Muscle of back (tissue), 3 donors: ENCODE measurements at regions not wholly inside any gene's neighbourhood (a gene's known extent, or its start where the extent isn't known, plus 50 kb on each side); places are given as distances from the start of the nearest gene placed in this dataset.
"Not testable (repeated sequence)": the region's sequence is repeated elsewhere in the genome, so short reads cannot be mapped to it uniquely, and the experiment has no call there.

ENCODE experiments used
- DNase-seq, 3 donors: peaks; one replicate each; pipeline versions ENCODE4 v3.0.0 to v3.0.0-alpha.2; 2013

GRCh38 chr11:123344790-123345357 lies 85.2 kb upstream of the GRAMD1B start:
- DNase-seq = no peak

GRCh38 chr11:123344188-123344587 lies 85.9 kb upstream of the GRAMD1B start:
- DNase-seq = not testable (repeated sequence)

DNA sequence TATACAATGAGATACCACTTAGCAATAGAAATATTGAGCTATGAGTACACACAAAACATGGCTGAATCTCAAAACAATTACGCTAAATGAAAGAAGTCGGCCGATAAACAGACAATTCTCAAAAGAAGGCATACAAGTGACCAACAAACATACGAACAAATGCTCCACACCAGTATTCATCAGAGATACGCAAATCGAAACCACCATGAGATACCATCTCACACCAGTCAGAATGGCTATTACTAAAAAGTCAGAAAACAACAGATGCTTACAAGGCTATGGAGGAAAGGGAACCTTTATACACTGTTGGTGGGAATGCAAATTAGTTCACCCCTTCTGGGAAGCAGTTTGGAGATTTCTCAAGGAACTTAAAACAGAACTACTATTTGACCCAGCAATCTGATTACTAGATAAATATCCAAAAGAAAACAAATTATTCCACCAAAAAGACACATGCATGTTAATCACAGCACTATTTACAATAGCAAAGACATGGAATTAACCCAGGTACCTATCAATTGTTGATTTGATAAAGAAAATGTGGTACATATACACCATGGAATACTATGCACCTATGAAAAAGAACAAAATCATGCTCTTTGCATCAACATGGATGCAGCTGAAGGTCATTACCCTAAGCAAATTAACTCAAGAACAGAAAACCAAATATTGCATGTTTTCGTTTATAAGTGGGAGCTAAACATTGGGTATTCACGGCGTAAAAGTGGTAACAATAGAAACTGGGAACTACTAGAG lies 90.9 kb upstream of the GRAMD1B start:
- no peak for DNase-seq

DNA sequence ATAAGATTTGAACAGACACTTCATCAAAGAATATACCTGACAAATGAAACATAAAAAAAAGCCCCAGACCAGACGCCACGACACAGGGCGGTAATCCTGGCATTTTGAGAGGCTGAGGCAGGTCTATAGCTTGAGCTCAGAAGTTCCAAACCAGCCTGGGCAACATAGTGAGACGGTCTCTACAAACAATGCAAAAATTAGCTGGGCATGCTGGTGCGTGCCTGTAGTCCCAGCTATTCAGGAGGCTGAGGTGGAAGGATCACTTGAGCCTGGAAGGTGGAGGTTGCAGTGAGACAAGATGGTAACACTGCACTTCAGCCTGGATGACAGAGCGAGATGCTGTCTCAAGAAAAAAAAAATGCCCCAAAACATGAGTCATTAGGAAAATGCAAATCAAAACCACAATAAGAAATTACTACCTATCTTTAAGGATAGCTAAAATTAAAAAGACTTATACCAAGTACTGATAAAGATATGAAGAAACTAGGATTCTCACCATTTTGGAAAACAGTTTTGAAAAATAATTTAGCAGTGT lies 91.7 kb upstream of the GRAMD1B start:
- DNase-seq = no peak

DNA sequence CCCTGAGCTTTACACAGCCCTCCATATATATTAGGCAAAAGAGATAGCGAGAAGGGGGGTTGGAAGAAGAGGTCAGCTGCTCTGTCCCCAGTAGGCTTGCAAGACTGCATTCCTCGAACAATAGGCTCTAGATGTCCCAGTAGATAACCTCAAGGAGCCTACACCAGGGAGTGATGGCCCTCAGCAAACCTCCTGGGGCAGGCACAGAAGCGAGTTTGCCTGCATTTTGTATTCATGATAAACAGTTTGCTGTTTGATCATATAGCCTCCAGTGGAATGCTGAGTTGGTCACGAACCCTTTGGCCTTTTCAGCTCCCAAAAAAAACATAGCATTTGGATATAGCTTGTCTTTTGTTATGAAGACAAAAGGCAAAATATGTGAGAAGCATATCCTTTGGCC lies 95.1 kb upstream of the GRAMD1B start:
- DNase-seq = no peak

DNA sequence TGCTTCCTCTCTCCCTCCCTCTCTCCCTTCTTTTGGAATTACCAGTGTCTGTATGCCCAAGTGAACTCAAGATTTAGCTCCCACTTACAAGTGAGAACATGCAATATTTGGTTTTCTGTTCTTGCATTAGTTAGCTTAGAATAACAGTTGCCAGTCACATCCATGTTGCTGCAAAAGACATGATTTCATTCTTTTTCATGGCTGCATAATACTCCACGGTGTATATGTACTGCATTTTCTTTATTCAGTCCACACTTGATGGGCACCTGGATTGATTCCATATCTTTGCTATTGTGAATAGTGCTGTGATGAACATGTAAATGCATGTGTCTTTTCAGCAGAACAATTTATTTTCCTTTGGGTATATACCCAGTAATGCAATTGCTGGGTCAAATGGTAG lies 97.5 kb upstream of the GRAMD1B start:
- not testable (repeated sequence) for DNase-seq

- no peak for DNase-seq
These were observed 99.1 kb upstream of the GRAMD1B start for GRCh38 chr11:123330948-123331347.

DNA sequence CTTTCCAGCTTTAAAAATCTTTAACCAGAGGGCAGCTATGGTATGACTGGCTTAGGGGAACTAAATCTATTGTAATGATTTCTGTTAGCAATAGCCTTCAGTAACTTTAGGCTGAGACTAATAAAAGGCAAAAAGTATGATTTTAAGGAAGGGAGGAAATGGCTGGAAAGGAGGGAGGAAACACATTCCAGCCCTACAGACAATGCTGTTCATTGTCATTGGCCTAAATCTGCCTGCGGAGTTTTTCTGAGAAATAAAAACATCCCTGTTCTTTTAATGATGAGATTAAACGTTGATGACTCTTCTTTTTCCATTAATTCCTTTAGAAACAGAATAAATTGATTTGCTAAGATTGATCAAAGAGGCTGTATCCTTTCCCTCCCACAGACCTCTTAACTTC lies 99.6 kb upstream of the GRAMD1B start:
- no peak for DNase-seq

- no peak for DNase-seq
These were observed 100.0 kb upstream of the GRAMD1B start for GRCh38 chr11:123330071-123330470.

DNA sequence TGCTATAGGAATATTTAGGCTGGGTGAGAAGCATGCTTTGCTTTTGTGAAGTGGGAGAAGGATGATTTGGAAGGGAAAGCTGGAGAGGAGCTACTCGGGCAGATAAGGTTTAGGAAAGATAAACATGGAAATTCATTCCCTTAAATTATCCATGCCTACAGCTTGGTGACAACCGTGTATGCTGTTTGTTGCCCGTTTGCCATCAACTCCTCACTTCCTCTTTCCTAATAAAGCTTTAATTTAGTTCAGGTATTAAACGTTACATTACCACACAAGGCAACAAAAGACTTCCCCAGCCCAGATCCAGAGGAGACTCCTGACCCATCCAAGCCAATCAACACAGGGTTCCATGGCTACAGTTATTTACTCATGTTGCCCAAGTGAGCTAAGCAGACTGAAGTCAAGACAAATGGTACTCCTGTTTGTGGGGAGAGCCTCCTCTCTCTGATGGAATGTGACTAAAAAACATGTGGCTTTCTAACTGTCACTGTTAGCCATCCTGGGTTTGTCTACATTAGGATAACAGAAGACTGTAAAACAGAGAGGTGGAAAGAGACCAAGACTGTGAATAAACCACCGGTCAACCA lies 101.7 kb upstream of the GRAMD1B start:
- DNase-seq = no peak

DNA sequence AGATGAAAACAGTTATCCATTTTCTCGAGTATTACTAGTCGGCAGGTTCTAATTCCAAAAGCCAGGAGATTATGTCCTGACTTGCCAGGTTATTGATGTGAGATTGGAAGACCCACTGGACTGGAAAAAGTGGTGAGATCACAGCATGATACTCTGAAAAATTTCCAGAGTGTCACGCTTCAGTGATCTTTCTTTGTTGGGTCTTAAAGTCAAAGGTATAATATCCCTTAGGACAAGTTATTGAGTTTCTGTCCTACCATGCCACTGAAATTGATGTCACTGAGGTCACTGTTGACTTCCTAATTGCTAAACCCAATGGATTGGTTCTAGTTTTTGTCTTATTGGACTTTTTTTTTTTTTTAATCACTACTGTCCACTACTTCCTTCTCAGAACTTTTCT lies 104.5 kb upstream of the GRAMD1B start:
- DNase-seq = no peak

- DNase-seq = no peak
These were observed 106.5 kb upstream of the GRAMD1B start for GRCh38 chr11:123323568-123323967.

GRCh38 chr11:123321636-123322035 lies 108.4 kb upstream of the GRAMD1B start:
- no peak for DNase-seq

DNA sequence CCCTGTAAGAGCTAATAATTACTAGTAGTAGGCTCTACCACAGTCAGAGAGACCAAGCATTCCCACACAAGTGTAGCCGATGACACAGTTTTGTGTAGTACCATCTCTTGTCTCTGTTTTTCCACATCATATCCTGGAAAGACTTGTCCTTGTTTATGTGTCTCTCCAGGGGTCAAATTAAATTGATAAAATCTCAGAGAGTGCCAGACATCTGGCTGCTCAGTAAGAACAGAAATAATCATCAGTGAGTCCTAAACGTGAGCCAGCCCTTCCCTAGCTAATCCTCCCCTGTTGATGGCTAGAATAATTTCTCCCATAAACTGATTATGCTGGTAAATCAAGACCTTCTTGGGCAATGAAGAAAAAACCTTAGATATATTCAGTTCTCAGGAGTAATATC lies 111.4 kb upstream of the GRAMD1B start:
- no peak for DNase-seq

DNA sequence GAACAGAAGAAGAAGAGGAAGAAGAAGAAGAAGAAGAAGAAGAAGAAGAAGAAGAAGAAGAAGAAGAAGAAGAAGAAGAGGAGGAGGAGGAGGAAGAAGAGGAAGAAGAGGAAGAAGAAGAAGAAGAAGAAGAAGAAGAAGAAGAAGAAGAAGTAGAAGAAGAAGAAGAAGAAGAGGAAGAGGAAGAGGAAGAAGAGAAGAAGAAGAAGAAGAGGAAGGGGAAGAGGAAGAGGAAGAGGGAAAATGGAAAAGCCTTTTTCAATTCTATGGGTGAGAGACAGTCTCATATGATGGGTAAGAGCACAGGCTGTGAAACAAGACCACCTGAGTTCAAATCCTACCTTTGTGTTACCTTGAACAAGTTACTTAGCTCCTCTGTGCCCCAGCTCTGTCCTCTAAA lies 111.9 kb upstream of the GRAMD1B start:
- DNase-seq = not testable (repeated sequence)

- no peak for DNase-seq
These were observed 114.1 kb upstream of the GRAMD1B start for GRCh38 chr11:123316003-123316402.

DNA sequence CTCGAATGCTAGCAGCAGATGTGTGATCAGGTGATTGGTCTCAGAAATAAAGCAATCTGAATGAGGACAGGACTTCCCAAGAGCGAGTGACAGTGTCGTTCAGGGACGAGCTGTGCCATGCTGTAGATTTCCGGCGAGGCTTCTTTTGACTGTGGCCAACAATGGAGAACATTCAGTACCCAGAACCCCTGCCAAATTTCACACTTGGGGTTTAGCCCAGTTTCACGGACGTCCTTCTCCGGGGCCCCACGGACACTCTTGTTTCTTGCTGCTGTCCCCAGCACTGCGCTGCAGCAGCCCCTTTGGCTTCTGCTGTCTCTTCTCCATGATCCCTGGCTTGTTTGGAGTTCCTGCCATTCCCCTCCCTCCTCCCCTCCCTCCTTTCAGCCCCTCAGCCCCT lies 115.1 kb upstream of the GRAMD1B start:
- no peak for DNase-seq

DNA sequence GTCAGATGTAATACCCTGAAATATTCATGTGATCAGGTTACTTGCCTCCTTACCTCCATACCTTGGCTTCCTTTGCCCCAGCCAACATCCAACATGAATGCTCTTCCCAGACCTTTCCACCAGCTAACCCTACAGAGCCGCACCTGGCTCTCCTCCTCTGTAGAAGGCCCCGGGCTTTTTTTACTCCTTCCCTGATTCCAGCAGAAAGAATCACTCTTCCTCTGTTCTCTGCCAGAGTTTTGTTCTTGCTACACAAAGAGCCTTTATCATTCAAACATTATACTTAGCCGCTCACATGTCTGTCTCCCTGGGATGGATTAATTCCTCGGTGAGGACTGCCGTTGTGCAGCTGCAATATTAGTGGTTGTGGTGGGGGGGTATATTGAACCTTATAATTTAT lies 116.8 kb upstream of the GRAMD1B start:
- DNase-seq = no peak

DNA sequence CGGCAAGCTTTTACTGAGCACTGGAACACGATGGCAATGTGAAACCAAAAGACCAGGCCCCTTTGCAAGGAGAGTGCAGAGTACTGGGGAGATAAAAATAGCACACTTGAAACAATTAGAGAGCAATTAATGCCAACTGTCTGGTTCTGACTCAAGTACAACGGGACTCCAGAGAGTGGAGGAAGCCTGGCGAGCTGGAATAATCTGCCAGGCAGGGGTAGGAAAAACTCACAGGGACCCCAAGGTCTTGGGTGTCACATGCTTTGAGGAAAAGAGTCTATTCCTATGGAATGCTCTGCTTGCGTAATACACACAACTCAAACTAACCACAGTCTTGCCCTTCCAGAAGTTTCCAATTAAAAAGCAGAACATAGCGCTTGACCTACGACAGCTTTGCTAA lies 113.0 kb upstream of the CLMP start:
- peak in 2 of 3 donors; percentile 34 to 78 for DNase-seq

DNA sequence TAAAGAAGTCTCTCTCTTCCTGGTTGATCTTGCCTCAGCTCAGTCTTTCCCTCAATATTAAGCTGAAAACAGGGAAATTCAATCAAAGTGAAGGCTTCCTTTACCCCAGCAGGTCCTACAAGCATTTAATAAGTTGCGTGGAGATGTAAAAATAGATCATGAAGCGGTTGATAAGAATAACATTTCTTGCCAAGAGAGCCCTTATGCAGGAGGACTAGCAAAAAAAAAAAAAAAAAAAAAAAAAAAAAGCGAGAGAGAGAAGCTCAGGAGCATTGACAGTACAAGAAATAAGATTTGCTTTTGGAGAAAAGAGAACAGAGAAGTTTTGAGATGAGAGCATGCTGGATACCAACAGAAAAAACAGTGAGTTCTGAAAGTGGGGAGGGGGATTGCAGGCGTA lies 112.2 kb upstream of the CLMP start:
- no peak for DNase-seq

DNA sequence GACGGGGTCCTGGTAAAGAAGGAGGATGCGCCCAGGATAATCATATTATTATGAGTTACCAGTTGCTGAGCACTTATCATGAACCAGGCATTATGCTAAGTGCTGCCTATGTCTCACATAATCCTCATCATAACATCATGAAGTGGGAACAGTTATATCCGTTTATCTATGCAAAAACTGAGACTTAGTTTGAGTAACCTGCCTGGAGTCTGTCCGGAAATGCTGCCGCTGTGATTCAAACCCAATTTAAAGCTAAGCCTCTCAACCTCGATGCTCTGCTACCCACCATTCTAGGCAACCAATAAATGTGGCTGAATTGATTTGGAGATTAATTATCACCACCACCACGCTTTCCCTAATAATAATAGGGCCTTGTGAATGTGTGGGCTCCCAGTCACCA lies 111.5 kb upstream of the CLMP start:
- DNase-seq = no peak

GRCh38 chr11:123305601-123306375 lies 110.7 kb upstream of the CLMP start:
- no peak for DNase-seq
